MM.1S (cell line): ENCODE measurements at regions not wholly inside any gene's neighbourhood (a gene's known extent, or its start where the extent isn't known, plus 50 kb on each side); places are given as distances from the start of the nearest gene placed in this dataset.

Experiments used
- EZH2phosphoT487 ChIP-seq: fragments of 300-600 bp; sonication (generic); IDR thresholded peaks from 2 replicates; pipeline ENCODE4 v1.6.1; 2018; ENCODE audit warnings: antibody characterized with exemption, low read length
- TF ChIP-seq, protein P1 (sequence below): fragments of 300-600 bp; sonication (generic); IDR thresholded peaks from 2 replicates; pipeline ENCODE4 v1.5.1; 2016; ENCODE audit warnings: antibody characterized with exemption, low read length, mixed read lengths

DNA sequence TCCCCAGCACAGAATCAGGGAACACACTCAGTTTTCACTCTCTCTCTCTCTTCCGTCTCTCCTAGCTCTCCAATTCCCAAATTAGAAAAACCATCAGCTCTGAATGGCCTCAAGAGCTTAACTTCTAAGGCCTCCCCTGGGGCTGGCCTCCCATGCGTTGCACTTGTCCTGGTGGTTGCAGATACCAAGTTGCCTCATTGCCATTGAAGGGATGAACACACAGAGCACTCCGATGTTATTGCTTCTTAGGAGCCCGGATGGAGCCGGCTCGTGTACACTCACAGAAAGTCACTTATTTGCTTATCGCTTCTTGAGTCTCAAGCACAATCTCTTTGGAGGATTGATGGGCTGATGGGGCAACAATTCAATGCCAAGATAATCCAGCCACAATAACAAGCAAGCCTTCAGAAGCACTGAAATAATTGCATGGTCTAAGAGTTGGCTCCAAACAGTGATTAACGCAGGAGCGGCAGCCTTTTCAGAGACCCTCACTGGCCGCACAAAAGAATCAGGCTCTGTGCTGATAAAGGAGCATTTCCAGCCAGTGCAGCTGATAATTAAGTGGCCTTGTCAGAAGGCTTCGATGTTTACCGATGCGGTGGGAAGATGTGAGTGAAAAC is 175.8 kb upstream of the TMEM132C start:
- TF ChIP-seq, protein P1, sequence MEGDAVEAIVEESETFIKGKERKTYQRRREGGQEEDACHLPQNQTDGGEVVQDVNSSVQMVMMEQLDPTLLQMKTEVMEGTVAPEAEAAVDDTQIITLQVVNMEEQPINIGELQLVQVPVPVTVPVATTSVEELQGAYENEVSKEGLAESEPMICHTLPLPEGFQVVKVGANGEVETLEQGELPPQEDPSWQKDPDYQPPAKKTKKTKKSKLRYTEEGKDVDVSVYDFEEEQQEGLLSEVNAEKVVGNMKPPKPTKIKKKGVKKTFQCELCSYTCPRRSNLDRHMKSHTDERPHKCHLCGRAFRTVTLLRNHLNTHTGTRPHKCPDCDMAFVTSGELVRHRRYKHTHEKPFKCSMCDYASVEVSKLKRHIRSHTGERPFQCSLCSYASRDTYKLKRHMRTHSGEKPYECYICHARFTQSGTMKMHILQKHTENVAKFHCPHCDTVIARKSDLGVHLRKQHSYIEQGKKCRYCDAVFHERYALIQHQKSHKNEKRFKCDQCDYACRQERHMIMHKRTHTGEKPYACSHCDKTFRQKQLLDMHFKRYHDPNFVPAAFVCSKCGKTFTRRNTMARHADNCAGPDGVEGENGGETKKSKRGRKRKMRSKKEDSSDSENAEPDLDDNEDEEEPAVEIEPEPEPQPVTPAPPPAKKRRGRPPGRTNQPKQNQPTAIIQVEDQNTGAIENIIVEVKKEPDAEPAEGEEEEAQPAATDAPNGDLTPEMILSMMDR, result no peak
- TF ChIP-seq EZH2phosphoT487, result no peak
